Germinal center (tissue), 1 donor: ENCODE measurements at regions not wholly inside any gene's neighbourhood (a gene's known extent, or its start where the extent isn't known, plus 50 kb on each side); places are given as distances from the start of the nearest gene placed in this dataset.
"Not testable (repeated sequence)": the region's sequence is repeated elsewhere in the genome, so short reads cannot be mapped to it uniquely, and the experiment has no call there.

Source experiments
- DNase-seq: peaks from one replicate; pipeline ENCODE4 v3.0.0; 2012; ENCODE audit warnings: mixed read lengths, low spot score

DNA sequence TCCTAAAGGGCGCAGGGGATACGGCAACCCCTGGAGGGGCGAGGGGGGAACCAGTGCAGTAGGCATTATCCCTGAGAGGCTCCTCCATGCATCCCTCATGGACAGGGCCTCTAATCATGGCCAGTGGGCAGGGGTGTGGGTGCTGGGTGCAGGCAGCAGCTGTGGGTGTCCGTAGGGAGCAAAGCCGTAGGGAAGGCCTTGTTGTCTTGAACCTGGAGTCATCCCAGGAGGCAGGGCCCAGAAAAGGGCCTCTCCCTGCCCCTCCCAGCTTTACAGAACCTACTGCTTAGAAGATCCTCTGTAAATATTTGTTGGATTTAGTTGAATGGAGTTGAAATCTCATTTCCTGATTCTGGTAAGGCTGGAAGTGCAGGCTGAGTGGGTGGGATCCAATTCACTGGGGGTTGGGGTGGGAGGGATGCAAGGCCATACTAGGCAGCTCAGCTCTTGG, 207.0 kb upstream of the HAAO start:
- no peak for DNase-seq

DNA sequence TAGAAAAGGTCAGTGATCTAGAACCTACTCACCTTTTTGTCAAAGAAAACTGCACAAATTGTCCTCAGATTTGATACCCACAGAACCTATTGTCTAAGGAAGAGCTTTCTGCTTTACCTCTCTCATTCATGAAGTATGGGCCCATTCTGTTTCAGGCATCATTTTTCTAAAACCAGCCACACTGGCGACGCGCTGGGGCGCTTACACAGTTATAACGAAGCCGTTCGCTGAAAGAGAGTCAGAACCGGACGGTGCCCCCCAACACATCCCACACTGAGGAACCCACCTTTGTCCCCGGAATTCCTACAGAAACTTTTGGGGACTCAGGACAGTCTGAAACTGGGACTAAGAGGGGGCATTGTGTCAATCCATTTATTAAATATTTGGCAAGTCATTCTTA, 206.3 kb upstream of the HAAO start:
- no peak for DNase-seq

DNA sequence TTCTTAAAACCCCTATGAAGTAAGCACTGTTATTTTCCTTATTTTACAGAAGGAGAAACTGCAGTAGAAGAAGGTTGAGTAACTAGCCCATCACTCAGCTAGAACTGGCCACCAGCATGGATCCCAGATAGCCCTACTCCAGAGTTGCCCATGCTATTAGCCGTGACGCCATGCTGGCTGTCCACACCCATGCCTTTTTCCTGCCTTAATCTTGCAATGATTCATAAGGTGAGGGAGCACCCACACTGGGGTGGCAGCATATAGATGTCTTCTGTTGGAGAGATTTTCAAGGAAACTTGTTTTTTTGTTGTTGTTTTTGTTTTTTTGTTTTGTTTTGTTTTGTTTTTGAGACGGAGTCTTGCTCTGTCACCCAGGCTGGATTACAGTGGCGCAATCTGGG, 204.1 kb upstream of the HAAO start:
- DNase-seq = no peak

DNA sequence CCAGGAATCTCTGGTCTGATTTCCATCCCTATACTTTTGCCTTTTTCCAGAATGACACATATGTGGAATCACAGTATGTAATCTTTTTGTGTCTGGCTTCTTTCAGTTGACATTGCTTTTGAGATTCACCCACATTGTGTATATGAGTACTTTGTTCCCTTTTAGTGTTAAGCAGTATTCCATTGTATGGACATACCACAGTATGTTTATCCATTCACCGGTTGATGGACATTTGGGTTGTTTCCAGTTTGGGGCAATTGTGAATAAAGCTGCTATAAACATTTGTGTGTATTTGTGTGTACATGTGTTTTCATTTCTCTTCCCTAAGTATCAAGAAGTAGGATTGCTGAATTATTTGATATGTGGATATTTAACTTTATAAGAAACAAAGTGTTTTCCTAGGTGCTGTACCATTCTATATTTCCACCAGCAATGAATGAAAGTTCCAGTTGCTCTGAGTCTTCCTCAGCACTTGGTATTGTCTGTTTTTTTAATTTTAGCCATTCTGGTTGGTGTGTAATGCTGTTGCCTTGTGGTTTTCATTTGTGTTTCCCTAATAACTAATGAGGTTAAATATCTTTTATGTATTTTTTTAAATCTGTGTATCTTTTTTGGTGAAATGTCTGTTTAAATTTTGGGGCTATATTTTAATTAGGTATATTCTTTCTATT, 203.5 kb upstream of the HAAO start:
- DNase-seq = no peak

DNA sequence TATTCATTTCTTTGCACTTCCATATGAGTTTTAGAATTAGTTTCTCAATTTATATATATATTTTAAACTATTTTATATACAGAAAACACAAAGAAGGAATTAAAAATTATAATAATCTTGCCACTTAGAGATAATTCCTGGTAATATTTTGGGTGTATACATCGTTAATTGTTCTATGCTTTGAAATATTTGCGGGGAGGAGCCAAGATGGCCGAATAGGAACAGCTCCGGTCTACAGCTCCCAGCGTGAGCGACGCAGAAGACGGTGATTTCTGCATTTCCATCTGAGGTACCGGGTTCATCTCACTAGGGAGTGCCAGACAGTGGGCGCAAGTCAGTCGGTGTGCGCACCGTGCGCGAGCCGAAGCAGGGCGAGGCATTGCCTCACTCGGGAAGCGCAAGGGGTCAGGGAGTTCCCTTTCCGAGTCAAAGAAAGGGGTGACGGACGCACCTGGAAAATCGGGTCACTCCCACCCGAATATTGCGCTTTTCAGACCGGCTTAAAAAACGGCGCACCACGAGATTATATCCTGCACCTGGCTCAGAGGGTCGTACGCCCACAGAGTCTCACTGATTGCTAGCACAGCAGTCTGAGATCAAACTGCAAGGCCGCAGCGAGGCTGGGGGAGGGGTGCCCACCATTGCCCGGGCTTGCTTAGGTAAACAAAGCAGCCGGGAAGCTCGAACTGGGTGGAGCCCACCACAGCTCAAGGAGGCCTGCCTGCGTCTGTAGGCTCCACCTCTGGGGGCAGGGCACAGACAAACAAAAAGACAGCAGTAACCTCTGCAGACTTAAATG, 197.1 kb upstream of the HAAO start:
- DNase-seq = not testable (repeated sequence)

GRCh38 chr2:42988055-42988454, 195.7 kb upstream of the HAAO start:
- not testable (repeated sequence) for DNase-seq

GRCh38 chr2:42987112-42987922, 194.9 kb upstream of the HAAO start:
- DNase-seq = no peak

GRCh38 chr2:42984617-42985016, 192.2 kb upstream of the HAAO start:
- DNase-seq = no peak

DNA sequence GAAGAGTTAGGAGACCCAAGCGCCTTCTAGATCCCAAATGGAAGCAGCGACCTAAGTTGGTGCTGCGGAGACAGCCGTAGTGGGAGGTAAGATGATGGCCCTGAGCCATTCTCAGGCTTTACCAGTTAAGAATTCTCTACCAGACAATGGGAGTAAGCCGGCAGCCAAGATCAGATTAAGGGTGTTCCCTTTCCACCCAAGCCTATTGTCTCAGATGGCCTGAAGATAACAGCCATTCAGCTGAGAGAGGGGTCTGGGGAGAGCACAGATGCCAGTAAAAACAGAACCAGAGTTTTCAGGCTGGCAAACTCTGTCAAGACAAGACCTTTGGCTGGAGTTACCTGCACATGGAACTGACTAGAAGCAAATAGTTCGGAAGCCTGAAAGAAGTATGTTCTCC, 191.7 kb upstream of the HAAO start:
- no peak for DNase-seq

DNA sequence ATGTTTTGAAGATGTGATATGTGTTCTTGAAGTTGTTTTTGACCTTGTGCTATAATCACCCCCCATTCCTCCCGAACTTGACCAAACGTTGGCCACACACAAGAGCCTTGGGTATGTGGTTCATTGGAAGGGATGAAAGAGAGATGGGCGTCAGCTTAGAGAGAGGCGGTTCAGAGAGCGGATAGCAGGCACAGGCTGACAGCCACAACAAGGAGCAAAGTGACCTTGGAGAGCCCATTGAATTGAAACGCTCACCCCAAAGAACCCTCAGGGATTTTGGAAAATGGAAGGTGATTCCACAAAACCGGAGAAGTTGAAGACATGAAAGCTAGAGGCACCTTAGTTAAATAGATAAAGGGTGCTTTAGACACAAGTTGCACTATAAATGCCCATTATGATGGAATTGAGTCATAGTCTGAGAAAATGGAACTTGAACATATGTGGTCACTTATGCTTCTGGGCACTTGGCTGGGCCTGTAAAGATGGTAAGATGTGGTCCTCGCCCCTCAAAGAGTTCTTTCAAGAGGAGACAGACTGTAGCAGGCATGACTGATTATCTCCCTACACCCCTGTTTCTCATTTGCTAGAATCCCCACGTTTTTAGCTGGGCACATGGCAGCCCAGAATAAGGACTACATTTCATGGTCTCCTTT, 188.5 kb upstream of the HAAO start:
- no peak for DNase-seq

DNA sequence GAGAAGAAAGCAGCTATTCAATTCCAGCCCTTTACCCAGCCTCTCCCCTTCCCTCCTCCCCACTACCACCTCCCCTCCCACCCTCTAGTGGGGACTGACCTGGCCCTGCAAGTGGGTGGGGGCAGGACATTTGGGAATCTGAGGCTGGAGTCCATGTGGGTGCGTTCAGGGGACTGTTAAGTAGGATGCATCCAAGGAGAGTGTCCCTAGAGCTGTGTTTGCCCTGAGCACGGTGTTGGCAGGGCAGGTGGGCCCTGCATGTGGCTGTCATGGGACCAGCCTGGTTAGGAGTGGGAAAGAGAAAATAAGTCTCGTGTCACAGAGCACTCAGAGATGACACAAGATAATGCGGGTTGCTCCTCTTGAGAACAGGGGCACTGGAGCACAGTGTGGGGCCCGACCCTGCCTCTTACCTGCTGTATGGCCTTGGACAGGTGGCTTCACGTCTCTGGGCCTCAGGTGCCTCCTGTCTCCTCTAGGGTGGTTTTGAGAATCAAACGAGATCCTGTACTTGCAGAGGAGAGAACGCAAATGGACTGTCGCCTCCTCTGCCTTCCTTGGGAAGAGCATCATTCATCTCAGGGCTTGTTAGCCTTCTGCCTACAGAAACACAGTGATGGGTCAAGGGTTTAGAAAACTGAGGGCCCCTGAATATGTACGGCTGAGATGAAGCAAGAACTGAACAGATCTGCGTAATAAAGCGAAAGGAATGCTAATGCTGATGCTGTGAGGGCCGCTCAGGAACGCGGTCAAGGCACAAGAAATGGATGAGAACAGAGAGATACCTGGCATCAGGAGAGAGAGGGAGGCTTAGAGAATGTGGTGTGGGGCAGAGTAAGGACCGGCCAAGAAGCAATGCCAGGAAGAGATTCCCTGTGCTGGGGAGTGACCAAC, 187.7 kb upstream of the HAAO start:
- DNase-seq = no peak

DNA sequence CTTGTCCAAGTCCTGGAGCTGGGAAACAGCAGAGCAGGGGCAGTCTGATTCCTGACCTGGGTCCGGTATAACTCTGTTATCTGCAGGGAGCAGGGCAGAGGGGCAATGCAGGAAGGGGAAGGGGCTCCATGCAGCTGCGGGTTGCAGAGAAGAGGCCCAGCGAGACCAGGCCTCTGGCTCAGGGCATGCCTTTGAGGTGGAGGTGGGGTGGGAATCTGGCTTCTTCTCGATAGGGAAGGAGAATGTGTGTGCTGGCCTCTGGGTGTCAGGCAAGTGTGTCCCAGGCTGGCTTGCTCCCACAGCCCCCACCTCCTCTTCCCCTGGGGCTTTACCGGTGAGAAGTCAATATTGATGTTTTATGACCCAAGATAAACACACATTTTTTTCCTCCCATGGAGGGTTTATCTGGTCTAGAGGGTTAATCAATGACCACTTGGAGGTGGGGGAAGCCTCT, 187.1 kb upstream of the HAAO start:
- DNase-seq = no peak

- DNase-seq = no peak
Measured at GRCh38 chr2:42978887-42979415, 186.6 kb upstream of the HAAO start.

DNA sequence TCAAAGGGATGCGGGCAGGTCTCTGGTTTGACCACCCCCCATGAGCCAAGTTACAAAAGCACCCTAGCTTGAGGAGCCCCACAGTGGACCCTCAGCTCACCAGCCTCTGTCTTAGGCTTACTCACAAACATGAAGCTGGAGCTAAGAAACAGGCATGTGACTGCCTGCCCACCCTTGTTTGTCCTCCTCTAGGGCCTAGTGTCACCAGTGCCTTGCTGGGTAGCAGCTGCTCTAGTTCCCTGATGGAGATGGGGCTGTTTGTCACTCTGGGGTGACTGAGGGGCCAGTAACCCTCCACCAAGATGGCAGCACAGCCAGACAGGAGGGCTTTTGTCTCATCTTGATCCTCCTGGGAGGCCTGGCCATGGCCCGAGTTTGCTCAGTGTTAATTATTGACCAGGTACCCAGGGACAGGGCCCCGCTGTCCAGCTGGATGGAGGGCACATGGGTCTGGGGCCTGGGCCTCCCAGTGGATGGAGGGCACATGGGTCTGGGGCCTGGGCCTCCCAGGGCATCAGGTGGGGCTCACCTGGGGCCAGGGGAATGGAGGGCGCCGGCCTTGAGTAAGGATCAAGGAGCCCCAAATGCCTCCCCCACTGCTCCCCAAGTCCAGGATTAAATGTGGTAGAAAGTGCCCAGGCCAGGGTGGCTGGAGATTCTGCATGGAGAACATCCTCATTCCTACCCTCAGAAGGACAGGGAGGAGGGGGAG, 185.9 kb upstream of the HAAO start:
- no peak for DNase-seq

DNA sequence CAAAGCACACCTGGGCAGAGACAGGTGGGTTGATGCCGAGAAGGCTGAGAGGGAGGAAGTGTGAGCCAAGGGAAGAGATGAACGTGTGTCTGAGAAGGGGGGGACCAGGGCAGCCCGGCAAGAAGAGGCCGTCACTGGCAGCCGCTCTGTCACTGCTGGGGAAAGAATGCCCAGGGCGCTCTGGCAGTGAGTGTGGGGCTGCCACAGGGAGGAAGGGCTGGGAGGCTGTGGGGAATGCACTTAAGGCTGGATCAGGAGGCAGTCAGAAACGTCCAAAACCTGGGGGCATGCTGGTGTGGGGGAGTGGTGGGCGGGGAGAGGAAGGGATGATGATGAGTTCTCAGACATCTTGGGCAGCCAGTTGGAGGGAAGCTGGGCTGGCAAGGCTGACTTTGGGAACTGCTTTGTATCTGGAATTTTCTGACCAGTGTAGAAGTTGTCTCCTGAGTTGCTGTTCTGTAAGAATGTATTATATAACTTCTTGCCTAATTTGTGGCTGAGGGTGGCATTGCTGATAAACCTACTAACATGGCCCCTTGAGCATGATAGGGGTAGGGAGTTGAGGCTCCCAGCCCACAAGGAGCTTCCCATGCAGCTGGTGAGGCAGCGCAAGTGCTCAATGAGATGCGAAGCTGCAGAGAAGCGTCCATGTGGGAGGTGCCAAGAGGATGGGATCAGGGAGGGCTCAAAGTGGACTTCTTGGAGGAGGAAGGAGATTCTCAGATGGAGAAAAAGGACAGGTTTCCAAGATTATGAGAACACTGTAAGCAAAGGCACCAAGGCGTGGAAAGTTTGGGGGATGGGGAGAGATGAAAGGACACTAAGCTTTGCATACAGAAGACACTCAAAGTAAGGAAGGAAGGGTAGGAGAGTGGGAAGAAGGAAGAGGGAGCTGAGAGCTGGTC, 185.1 kb upstream of the HAAO start:
- no peak for DNase-seq

- DNase-seq = no peak
Measured at GRCh38 chr2:42976351-42976750, 184.0 kb upstream of the HAAO start.

DNA sequence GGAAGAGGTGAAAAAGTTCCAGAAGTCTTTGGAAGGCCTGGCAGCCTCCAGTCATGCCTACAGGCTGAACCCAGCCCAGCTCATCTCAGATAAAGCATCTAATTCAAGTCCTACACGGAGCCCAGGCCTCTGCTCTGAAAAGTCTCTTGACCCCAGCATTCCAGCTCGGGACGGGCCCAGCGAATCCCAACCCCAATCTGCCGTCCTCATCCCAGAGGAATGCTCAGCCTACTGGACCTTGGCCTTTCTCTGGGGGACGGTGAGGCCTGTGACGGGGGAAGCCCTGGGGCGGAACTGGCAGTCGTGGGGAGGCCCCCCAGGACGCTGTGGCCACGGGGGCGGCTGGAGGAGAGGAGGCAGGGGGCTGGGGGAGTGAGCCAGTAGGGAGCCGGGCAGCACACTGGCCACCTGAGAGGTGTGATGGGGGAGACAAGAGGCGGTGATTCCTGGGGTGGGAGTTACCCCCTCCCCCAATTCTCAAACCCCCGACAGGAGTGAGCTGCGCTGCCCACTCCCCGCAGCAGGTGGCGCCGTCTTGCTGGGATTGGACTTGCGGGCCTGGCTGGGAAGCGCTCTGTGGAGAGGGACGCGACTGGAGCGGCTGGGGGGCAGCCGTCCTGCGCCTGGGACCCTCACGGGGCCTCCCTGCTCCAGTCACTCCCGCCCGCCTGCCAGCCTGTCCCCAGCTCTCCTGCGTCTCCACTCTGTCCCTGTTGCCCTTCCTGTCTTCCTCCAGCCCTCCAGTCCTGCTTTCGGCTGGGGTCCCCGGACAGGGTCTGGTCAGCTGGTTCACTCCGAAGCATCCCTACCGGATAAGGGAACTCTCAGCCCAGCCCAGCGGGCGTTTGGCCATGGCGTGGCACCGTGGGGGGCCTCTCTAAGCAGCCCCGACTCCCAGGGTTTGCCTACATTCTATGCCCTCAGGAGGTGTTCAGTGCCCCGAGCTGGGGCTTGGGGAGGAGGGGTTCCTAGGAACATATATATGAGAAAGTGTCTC, 182.6 kb upstream of the HAAO start:
- peak; percentile 53 for DNase-seq

DNA sequence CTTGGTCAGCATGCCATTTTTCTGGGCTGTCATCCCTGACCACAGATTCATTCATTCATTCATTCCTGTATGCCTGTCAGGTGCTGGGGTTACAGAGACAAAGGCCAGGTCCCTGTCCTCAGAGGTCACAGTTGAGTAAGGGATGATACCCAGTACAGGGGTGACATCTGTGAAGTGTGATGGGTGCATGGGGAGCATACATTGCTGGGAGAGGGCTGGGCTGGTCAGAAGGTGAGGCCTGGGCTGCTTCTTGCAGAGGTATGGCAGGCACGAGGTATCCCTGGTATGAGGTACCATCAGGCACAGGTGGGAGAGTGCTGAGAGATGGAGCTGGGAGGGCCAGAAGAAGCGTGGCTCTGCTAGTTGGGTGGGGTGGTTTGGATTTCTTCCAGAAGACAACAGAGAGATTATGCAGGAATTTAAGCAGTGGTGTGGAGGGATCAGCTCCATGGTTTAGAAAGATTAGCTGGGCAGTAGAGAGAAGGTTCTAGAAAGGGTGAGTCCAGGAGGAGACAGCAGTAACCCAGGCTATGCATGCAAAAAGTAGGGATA, 181.9 kb upstream of the HAAO start:
- no peak for DNase-seq
